Loucy (cell line): ENCODE measurements at regions not wholly inside any gene's neighbourhood (a gene's known extent, or its start where the extent isn't known, plus 50 kb on each side); places are given as distances from the start of the nearest gene placed in this dataset.

Experiments used
- H2AFZ ChIP-seq: fragments of 200-600 bp; sonication (generic); 2 replicates; pipeline ENCODE4 v1.6.0; 2016; ENCODE audit warnings: antibody characterized with exemption, mild to moderate bottlenecking, low read length, moderate library complexity
- H3F3A ChIP-seq: fragments of 200-600 bp; 2 replicates; pipeline ENCODE4 v1.6.0; 2016; ENCODE audit warnings: antibody characterized with exemption, low read depth, mild to moderate bottlenecking
- H3K27me3 ChIP-seq: fragments of 200-600 bp; sonication (generic); 2 replicates; pipeline ENCODE4 v1.6.1; 2014; ENCODE audit warnings: low read length, mild to moderate bottlenecking; ENCODE audit not compliant: insufficient read depth, poor library complexity, severe bottlenecking
- H3K36me3 ChIP-seq: fragments of 200-600 bp; sonication (generic); 2 replicates; pipeline ENCODE4 v1.6.1; 2016; ENCODE audit warnings: low read length; ENCODE audit not compliant: insufficient read depth
- H3K4me1 ChIP-seq: fragments of 200-600 bp; sonication (generic); 2 replicates; pipeline ENCODE4 v1.5.1; 2014; ENCODE audit warnings: low read length, mild to moderate bottlenecking; ENCODE audit not compliant: insufficient read depth, poor library complexity, severe bottlenecking
- H3K4me2 ChIP-seq: fragments of 200-600 bp; sonication (generic); 2 replicates; pipeline ENCODE4 v1.6.0; 2014; ENCODE audit warnings: antibody characterized with exemption, low read length, low read depth, mild to moderate bottlenecking; ENCODE audit not compliant: poor library complexity, severe bottlenecking
- H3K4me3 ChIP-seq: fragments of 200-600 bp; sonication (generic); 2 replicates; pipeline ENCODE4 v1.5.1; 2014; ENCODE audit warnings: low read length, mild to moderate bottlenecking, mixed read lengths; ENCODE audit not compliant: poor library complexity, severe bottlenecking
- H3K79me2 ChIP-seq: fragments of 200-600 bp; sonication (generic); 2 replicates; pipeline ENCODE4 v1.6.1; 2014; ENCODE audit warnings: low read length; ENCODE audit not compliant: insufficient read depth
- H3K9ac ChIP-seq: fragments of 200-600 bp; sonication (generic); 2 replicates; pipeline ENCODE4 v1.6.0; 2014; ENCODE audit warnings: mild to moderate bottlenecking, low read depth, low read length, moderate library complexity; ENCODE audit not compliant: poor library complexity, severe bottlenecking
- H3K9me2 ChIP-seq: fragments of 200-600 bp; sonication (generic); replicated peaks from 2 replicates; pipeline ENCODE4 v1.6.1; 2016; ENCODE audit warnings: low read depth, low read length, mixed read lengths
- H3K9me3 ChIP-seq: fragments of 200-600 bp; sonication (generic); 2 replicates; pipeline ENCODE4 v1.6.1; 2014; ENCODE audit warnings: mild to moderate bottlenecking, antibody characterized with exemption, low read length, low read depth; ENCODE audit not compliant: insufficient read depth
- H4K20me1 ChIP-seq: fragments of 200-600 bp; sonication (generic); 2 replicates; pipeline ENCODE4 v1.6.0; 2014; ENCODE audit warnings: antibody characterized with exemption, low read length, mild to moderate bottlenecking; ENCODE audit not compliant: insufficient read depth, poor library complexity, severe bottlenecking
- CTCF ChIP-seq: fragments of 200-600 bp; sonication (generic); conservative IDR thresholded peaks from 2 replicates; pipeline ENCODE4 v1.5.1; 2014; ENCODE audit warnings: mild to moderate bottlenecking, antibody characterized with exemption, low read length
- EZH2phosphoT487 ChIP-seq: fragments of 200-600 bp; IDR thresholded peaks from 2 replicates; pipeline ENCODE4 v1.6.1; 2018; ENCODE audit warnings: antibody characterized with exemption, mild to moderate bottlenecking, moderate library complexity, borderline replicate concordance

GRCh38 chrX:22698151-22698550, 301.6 kb upstream of the DDX53 start:
- no peaks in the 10 kb centered on the region for H3K27me3 ChIP-seq
- H3K36me3 ChIP-seq, result no peaks in the 10 kb centered on the region
- H3K9ac ChIP-seq, result no peak overlapping the region
- H2AFZ ChIP-seq, result no peak overlapping the region
- no peaks in the 10 kb centered on the region for H4K20me1 ChIP-seq
- no peaks in the 10 kb centered on the region for H3K79me2 ChIP-seq
- H3K4me3 ChIP-seq, result no peak overlapping the region
- no peaks in the 10 kb centered on the region for H3K4me1 ChIP-seq
- no peaks in the 10 kb centered on the region for H3K9me2 ChIP-seq
- no peak for TF ChIP-seq CTCF
- no peak for TF ChIP-seq EZH2phosphoT487
- no peaks in the 10 kb centered on the region for H3K9me3 ChIP-seq
- H3K4me2 ChIP-seq, result no peak overlapping the region
- no peaks in the 10 kb centered on the region for H3F3A ChIP-seq

GRCh38 chrX:22699581-22700091, 300.1 kb upstream of the DDX53 start:
- Histone ChIP-seq H3F3A (no peaks in the 10 kb centered on the region), H3K4me2 (no peak overlapping the region), H4K20me1 (no peaks in the 10 kb centered on the region), H3K4me3 (no peak overlapping the region), H3K9ac (no peak overlapping the region), H3K4me1 (no peaks in the 10 kb centered on the region), H3K27me3 (no peaks in the 10 kb centered on the region), H3K9me2 (no peaks in the 10 kb centered on the region), H3K79me2 (no peaks in the 10 kb centered on the region), H3K9me3 (no peaks in the 10 kb centered on the region), H2AFZ (no peak overlapping the region), H3K36me3 (no peaks in the 10 kb centered on the region)
- TF ChIP-seq CTCF (no peak), EZH2phosphoT487 (no peak)

GRCh38 chrX:22712942-22713341, 286.8 kb upstream of the DDX53 start:
- Histone ChIP-seq H3K4me2 (no peak overlapping the region), H3K9me2 (no peaks in the 10 kb centered on the region), H3F3A (no peaks in the 10 kb centered on the region), H3K36me3 (no peaks in the 10 kb centered on the region), H3K9ac (no peak overlapping the region), H3K4me1 (no peaks in the 10 kb centered on the region), H2AFZ (no peak overlapping the region), H3K27me3 (no peaks in the 10 kb centered on the region), H3K79me2 (no peaks in the 10 kb centered on the region), H4K20me1 (no peaks in the 10 kb centered on the region), H3K9me3 (no peaks in the 10 kb centered on the region), H3K4me3 (no peak overlapping the region)
- TF ChIP-seq CTCF (no peak), EZH2phosphoT487 (no peak)
